ENCODE measurements at regions not wholly inside any gene's neighbourhood (a gene's known extent, or its start where the extent isn't known, plus 50 kb on each side); places are given as distances from the start of the nearest gene placed in this dataset.

GRCh38 chr7:112981966-112982365, 104.7 kb downstream of the GPR85 start:
- no peak for TF ChIP-seq CTCF (IDR thresholded peaks at IDR 0.05)
- TF ChIP-seq POLR2A (IDR thresholded peaks at IDR 0.05) = no peak
